Testis (tissue), 2 donors: ENCODE measurements at regions not wholly inside any gene's neighbourhood (a gene's known extent, or its start where the extent isn't known, plus 50 kb on each side); places are given as distances from the start of the nearest gene placed in this dataset.

Experiments
- DNase-seq: peaks from one replicate; pipeline ENCODE4 v3.0.0-alpha.2; 2019
- H3K27ac ChIP-seq, 2 donors: fragments of 200-600 bp; sonication (generic); one replicate each; pipeline ENCODE4 v1.5.1; 2019
- H3K27me3 ChIP-seq: fragments of 200-600 bp; sonication (generic); one replicate; pipeline ENCODE4 v1.5.1; 2019
- H3K36me3 ChIP-seq: fragments of 200-600 bp; sonication (generic); one replicate; pipeline ENCODE4 v1.5.1; 2017; ENCODE audit warnings: low read depth; ENCODE audit errors: missing control alignments
- H3K4me1 ChIP-seq: fragments of 200-600 bp; sonication (generic); one replicate; pipeline ENCODE4 v1.5.1; 2019
- H3K4me3 ChIP-seq, 2 donors: fragments of 200-600 bp; sonication (generic); one replicate each; pipeline ENCODE4 v1.5.1; 2017 to 2019
- H3K9me3 ChIP-seq: fragments of 200-600 bp; sonication (generic); one replicate; pipeline ENCODE4 v1.5.1; 2017
- POLR2A ChIP-seq: fragments of 450-650 bp; IDR thresholded peaks from one replicate; pipeline ENCODE4 v1.6.1; 2017; ENCODE audit warnings: antibody characterized with exemption, mild to moderate bottlenecking, moderate library complexity
- WGBS, 2 donors: methylation state at CpG; one replicate each; pipeline ENCODE4 v1.1.5; 2018; 5-methylcytosine and 5-hydroxymethylcytosine counted together
- intact Hi-C: fragments of 100-400 bp; cut with DNase I; formaldehyde crosslinking; loops from one replicate; pipeline ENCODE4 v1.15.1; 2023; ENCODE audit warnings: low total_unique reads
- TF ChIP-seq, protein P1 (sequence below), 3 experiments: fragments of 450-650 bp in 2 of 3; fragments of 200-600 bp in 1 of 3; sonication (generic) in 1 of 3; IDR thresholded peaks; one replicate each; pipeline ENCODE4 v1.5.1; 2016 to 2019; ENCODE audit warnings: antibody characterized with exemption in 3 of 3, mild to moderate bottlenecking in 2 of 3, moderate library complexity in 1 of 3

- DNase-seq, result no peak
- H3K4me1 ChIP-seq, result no peaks in the 10 kb centered on the region
- no peak overlapping the region for H3K27ac ChIP-seq
- WGBS, 2 donors, result 70 to 74% methylated on average over 2 of the region's 2 CpGs
- no peaks in the 10 kb centered on the region for H3K36me3 ChIP-seq
- no peaks in the 10 kb centered on the region for H3K9me3 ChIP-seq
- intact Hi-C loops, result no loop called here
- H3K27me3 ChIP-seq, result no peaks in the 10 kb centered on the region
- TF ChIP-seq, protein P1, sequence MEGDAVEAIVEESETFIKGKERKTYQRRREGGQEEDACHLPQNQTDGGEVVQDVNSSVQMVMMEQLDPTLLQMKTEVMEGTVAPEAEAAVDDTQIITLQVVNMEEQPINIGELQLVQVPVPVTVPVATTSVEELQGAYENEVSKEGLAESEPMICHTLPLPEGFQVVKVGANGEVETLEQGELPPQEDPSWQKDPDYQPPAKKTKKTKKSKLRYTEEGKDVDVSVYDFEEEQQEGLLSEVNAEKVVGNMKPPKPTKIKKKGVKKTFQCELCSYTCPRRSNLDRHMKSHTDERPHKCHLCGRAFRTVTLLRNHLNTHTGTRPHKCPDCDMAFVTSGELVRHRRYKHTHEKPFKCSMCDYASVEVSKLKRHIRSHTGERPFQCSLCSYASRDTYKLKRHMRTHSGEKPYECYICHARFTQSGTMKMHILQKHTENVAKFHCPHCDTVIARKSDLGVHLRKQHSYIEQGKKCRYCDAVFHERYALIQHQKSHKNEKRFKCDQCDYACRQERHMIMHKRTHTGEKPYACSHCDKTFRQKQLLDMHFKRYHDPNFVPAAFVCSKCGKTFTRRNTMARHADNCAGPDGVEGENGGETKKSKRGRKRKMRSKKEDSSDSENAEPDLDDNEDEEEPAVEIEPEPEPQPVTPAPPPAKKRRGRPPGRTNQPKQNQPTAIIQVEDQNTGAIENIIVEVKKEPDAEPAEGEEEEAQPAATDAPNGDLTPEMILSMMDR (IDR thresholded peaks at IDR 0.05), result no peak
- TF ChIP-seq POLR2A, result no peak
- no peak overlapping the region for H3K4me3 ChIP-seq
Measured at GRCh38 chr2:228594012-228594411, 412.5 kb upstream of the SPHKAP start.

DNA sequence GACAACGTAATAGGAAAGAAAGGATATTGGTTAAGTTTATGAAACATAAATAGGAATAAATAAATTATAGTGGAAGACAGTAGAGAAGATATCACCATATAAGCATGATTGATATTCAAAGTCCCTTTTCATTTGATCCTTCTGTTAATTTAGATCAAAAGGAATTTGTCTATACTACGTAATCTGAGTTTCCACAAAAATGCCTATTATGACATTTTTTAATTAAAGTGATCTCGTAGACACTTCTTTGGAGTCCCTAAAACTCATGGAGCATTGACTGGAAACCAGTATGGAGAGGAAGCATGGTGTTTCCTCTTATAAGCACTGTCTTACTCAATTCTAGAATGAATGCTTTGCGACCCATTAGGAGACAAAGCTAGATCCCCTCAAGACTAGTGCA is 411.4 kb upstream of the SPHKAP start:
- H3K36me3 ChIP-seq, result no peaks in the 10 kb centered on the region
- 64 to 67% methylated on average over 4 of the region's 4 CpGs for WGBS, 2 donors
- intact Hi-C loops, result no loop called here
- H3K4me3 ChIP-seq, result no peak overlapping the region
- no peaks in the 10 kb centered on the region for H3K27me3 ChIP-seq
- TF ChIP-seq POLR2A, result no peak
- TF ChIP-seq, protein P1 (IDR thresholded peaks at IDR 0.05), result no peak
- no peak for DNase-seq
- H3K9me3 ChIP-seq, result no peaks in the 10 kb centered on the region
- no peaks in the 10 kb centered on the region for H3K4me1 ChIP-seq
- no peak overlapping the region for H3K27ac ChIP-seq

DNA sequence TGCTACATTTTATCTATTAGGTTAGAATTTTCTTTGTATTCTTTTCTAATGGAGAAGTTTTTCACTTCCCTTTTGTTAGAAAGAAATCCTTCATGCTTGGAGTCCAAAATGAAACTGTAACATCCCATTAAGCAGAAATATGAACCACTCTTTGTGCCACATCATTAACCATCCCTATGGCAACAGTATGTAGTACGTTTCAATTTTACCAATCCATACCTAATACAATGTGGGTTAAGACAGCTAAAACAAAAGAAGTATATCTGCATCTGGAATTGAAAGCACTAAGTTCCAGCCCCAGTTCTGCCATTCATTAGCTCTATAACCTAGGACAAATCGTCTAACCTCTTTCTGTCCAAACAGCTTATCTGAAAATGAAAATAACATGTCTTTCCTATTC is 409.2 kb upstream of the SPHKAP start:
- no peak for DNase-seq
- H3K36me3 ChIP-seq, result no peaks in the 10 kb centered on the region
- WGBS, 2 donors, result 57 to 69% methylated on average over 2 of the region's 2 CpGs
- no peak for TF ChIP-seq POLR2A
- TF ChIP-seq, protein P1 (IDR thresholded peaks at IDR 0.05), result no peak
- H3K4me3 ChIP-seq, result no peak overlapping the region
- no peaks in the 10 kb centered on the region for H3K9me3 ChIP-seq
- intact Hi-C loops, result no loop called here
- H3K27me3 ChIP-seq, result no peaks in the 10 kb centered on the region
- no peak overlapping the region for H3K27ac ChIP-seq
- no peaks in the 10 kb centered on the region for H3K4me1 ChIP-seq

DNA sequence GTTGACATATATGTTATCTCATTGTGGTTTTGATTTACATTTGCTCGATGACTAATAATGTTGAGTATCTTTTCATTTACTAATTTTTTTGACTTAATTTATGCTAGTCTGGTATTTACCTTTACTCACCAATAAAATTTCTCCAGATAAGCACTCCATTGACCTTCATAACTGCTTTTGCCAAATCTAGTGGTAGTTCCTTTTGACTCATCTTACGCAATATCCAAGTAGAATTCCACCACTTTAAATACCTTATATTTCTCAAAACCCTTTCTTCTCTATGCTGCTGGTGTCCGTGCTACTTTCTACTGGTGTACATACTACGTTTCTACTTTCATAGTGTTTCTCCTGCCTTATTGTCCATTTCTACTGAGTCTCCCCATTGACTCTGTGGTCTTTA is 407.6 kb upstream of the SPHKAP start:
- H3K36me3 ChIP-seq, result no peaks in the 10 kb centered on the region
- no peaks in the 10 kb centered on the region for H3K27me3 ChIP-seq
- no peak overlapping the region for H3K4me3 ChIP-seq
- H3K9me3 ChIP-seq, result no peaks in the 10 kb centered on the region
- WGBS, 2 donors, result 70 to 73% methylated on average over 4 of the region's 4 CpGs
- DNase-seq, result no peak
- no peaks in the 10 kb centered on the region for H3K4me1 ChIP-seq
- intact Hi-C loops, result no loop called here
- TF ChIP-seq POLR2A, result no peak
- no peak overlapping the region for H3K27ac ChIP-seq

GRCh38 chr2:228581731-228582130 is 400.2 kb upstream of the SPHKAP start:
- no peak for TF ChIP-seq POLR2A
- TF ChIP-seq, protein P1 (IDR thresholded peaks at IDR 0.05), result no peak

More at GRCh38 chr2:228581731-228582130, 400.2 kb upstream of the SPHKAP start:
- H3K27me3 ChIP-seq, result no peaks in the 10 kb centered on the region
- no peak for DNase-seq
- H3K9me3 ChIP-seq, result no peaks in the 10 kb centered on the region
- intact Hi-C loops, result no loop called here
- H3K36me3 ChIP-seq, result no peaks in the 10 kb centered on the region
- H3K27ac ChIP-seq, result no peak overlapping the region
- H3K4me1 ChIP-seq, result no peaks in the 10 kb centered on the region
- H3K4me3 ChIP-seq, result no peak overlapping the region
